ENCODE measurements at regions not wholly inside any gene's neighbourhood (a gene's known extent, or its start where the extent isn't known, plus 50 kb on each side); places are given as distances from the start of the nearest gene placed in this dataset.

DNA sequence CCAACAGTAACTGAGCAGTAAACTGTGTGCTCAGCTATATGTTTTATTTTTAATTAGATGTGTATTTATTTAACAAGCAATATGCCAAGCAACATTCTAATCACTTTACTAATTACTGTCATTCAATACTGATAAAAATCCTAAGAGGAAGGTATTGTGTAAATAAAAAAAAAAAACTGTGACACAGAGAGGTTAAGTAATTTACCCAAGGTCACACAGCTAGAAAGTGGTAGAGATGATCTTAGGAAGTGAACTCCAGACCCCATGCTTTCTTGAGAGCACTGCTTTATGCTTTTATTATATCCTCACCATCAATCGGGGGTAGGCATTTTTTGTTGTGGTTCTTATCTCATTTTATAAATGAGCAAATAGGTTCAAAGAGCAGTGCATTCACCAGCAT, 417.1 kb downstream of the RAB28 start:
- Histone ChIP-seq H3K36me3 (replicated peaks in 1 of 2; ENCODE audit: control extremely low read depth in 1 of 2, control insufficient read depth in 1 of 2, extremely low read depth in 1 of 2, insufficient read depth in 2 of 2, low read length in 1 of 2) (no peaks in the 10 kb centered on the region), H3K4me2 (replicated peaks; ENCODE audit: low read depth, low read length, poor library complexity, severe bottlenecking) (no peak overlapping the region), H3K4me1 (ENCODE audit: control insufficient read depth in 2 of 2, insufficient read depth in 2 of 2, low read length in 2 of 2) (no peaks in the 10 kb centered on the region), H2AFZ (ENCODE audit: insufficient read depth, low read depth, low read length, poor library complexity, severe bottlenecking) (no peak overlapping the region), H4K20me1 (ENCODE audit: control insufficient read depth, insufficient read depth, low read length, poor library complexity, severe bottlenecking) (no peaks in the 10 kb centered on the region), H3K9ac (ENCODE audit: low read length) (no peak overlapping the region), H3K27me3 (replicated peaks in 1 of 4; ENCODE audit: control extremely low read depth in 1 of 4, control insufficient read depth in 3 of 4, insufficient read depth in 4 of 4, low read length in 3 of 4) (no peaks in the 10 kb centered on the region), H3K4me3 (ENCODE audit: control extremely low read depth in 1 of 5, extremely low read depth in 1 of 5, insufficient read depth in 1 of 5, low read depth in 2 of 5, low read length in 4 of 5) (no peak overlapping the region), H3K27ac (ENCODE audit: low read length in 2 of 2) (no peak overlapping the region), H3K9me3 (ENCODE audit: control extremely low read depth in 1 of 3, control insufficient read depth in 2 of 3, insufficient read depth in 1 of 3, low read length in 2 of 3) (no peaks in the 10 kb centered on the region), H3K79me2 (ENCODE audit: control insufficient read depth, insufficient read depth, low read length) (no peaks in the 10 kb centered on the region)
- no peaks in the 10 kb centered on the region for H3K4me1 Mint-ChIP-seq
- TF ChIP-seq EZH2 (IDR thresholded peaks at IDR 0.05; ENCODE audit: borderline replicate concordance, insufficient read depth, low read depth, low read length, poor library complexity, severe bottlenecking) = no peak
- TF ChIP-seq, protein P1, sequence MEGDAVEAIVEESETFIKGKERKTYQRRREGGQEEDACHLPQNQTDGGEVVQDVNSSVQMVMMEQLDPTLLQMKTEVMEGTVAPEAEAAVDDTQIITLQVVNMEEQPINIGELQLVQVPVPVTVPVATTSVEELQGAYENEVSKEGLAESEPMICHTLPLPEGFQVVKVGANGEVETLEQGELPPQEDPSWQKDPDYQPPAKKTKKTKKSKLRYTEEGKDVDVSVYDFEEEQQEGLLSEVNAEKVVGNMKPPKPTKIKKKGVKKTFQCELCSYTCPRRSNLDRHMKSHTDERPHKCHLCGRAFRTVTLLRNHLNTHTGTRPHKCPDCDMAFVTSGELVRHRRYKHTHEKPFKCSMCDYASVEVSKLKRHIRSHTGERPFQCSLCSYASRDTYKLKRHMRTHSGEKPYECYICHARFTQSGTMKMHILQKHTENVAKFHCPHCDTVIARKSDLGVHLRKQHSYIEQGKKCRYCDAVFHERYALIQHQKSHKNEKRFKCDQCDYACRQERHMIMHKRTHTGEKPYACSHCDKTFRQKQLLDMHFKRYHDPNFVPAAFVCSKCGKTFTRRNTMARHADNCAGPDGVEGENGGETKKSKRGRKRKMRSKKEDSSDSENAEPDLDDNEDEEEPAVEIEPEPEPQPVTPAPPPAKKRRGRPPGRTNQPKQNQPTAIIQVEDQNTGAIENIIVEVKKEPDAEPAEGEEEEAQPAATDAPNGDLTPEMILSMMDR (IDR thresholded peaks at IDR 0.05) = no peak
- H3K27ac Mint-ChIP-seq = no peak overlapping the region
- H3K4me3 Mint-ChIP-seq = no peak overlapping the region
- CTCF ChIA-PET = no interaction called here
- WGBS (ENCODE audit: insufficient coverage) = no CpG with 5 or more reads among the region's 1 CpG
- ATAC-seq (ENCODE audit: low read depth) (no peak), DNase-seq (no peak)
- intact Hi-C loops (cut with micrococcal nuclease) = no loop called here
- POLR2A ChIA-PET = no interaction called here
- no peaks in the 10 kb centered on the region for H3K27me3 Mint-ChIP-seq
- peaks cover 3% of the 10 kb centered on the region for H3K9me3 Mint-ChIP-seq (ENCODE audit: insufficient read depth)

DNA sequence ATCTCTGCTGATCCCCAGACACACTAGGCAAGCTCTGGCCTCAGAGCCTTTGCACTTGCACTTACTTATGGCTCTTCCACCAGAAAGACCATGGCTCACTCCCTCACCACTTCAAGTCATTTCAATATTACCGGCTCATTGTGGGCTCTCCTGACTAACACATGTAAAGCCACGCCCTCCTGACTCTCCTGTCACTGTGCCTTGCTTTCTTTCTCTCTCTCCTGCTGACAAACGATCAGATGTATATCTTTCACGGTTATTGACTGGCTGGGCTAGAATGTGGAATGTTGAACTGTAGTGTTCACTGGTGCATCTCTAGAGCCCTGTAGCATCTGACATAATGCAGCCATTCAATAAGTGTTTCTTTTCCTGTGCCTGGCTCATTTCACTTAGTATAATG, 425.1 kb downstream of the RAB28 start:
- Histone ChIP-seq H3K79me2 (ENCODE audit: control insufficient read depth, insufficient read depth, low read length) (no peaks in the 10 kb centered on the region), H2AFZ (ENCODE audit: insufficient read depth, low read depth, low read length, poor library complexity, severe bottlenecking) (no peak overlapping the region), H3K27me3 (replicated peaks in 1 of 4; ENCODE audit: control extremely low read depth in 1 of 4, control insufficient read depth in 3 of 4, insufficient read depth in 4 of 4, low read length in 3 of 4) (no peaks in the 10 kb centered on the region), H3K9ac (ENCODE audit: low read length) (no peak overlapping the region), H3K4me2 (replicated peaks; ENCODE audit: low read depth, low read length, poor library complexity, severe bottlenecking) (no peak overlapping the region), H3K9me3 (ENCODE audit: control extremely low read depth in 1 of 3, control insufficient read depth in 2 of 3, insufficient read depth in 1 of 3, low read length in 2 of 3) (no peaks in the 10 kb centered on the region), H3K36me3 (replicated peaks in 1 of 2; ENCODE audit: control extremely low read depth in 1 of 2, control insufficient read depth in 1 of 2, extremely low read depth in 1 of 2, insufficient read depth in 2 of 2, low read length in 1 of 2) (no peaks in the 10 kb centered on the region), H3K4me1 (ENCODE audit: control insufficient read depth in 2 of 2, insufficient read depth in 2 of 2, low read length in 2 of 2) (no peaks in the 10 kb centered on the region), H3K4me3 (ENCODE audit: control extremely low read depth in 1 of 5, extremely low read depth in 1 of 5, insufficient read depth in 1 of 5, low read depth in 2 of 5, low read length in 4 of 5) (no peak overlapping the region), H3K27ac (ENCODE audit: low read length in 2 of 2) (no peak overlapping the region), H4K20me1 (ENCODE audit: control insufficient read depth, insufficient read depth, low read length, poor library complexity, severe bottlenecking) (no peaks in the 10 kb centered on the region)
- H3K27ac Mint-ChIP-seq = no peak overlapping the region
- ChIA-PET POLR2A (no interaction called here), CTCF (no interaction called here)
- WGBS (ENCODE audit: insufficient coverage) = 60% methylated on average over 2 of the region's 4 CpGs
- H3K27me3 Mint-ChIP-seq = no peaks in the 10 kb centered on the region
- DNase-seq = no peak
- intact Hi-C loops (cut with micrococcal nuclease) = no loop called here
- H3K4me3 Mint-ChIP-seq = no peak overlapping the region
- ATAC-seq (ENCODE audit: low read depth) = no peak
- no peaks in the 10 kb centered on the region for H3K4me1 Mint-ChIP-seq
- TF ChIP-seq EZH2 (IDR thresholded peaks at IDR 0.05; ENCODE audit: borderline replicate concordance, insufficient read depth, low read depth, low read length, poor library complexity, severe bottlenecking) = no peak
- TF ChIP-seq, protein P1 (IDR thresholded peaks at IDR 0.05) = no peak
- peaks cover 2% of the 10 kb centered on the region for H3K9me3 Mint-ChIP-seq (ENCODE audit: insufficient read depth)

Measured in B cell (primary cell).